Osteocyte (in vitro differentiated cells): ENCODE measurements at regions not wholly inside any gene's neighbourhood (a gene's known extent, or its start where the extent isn't known, plus 50 kb on each side); places are given as distances from the start of the nearest gene placed in this dataset.

Experiments used
- DNase-seq: peaks from one replicate; pipeline ENCODE4 v3.0.0; 2021; ENCODE audit warnings: mixed read lengths; ENCODE audit not compliant: unreplicated experiment; ENCODE audit errors: extremely low spot score
- H3K27ac Mint-ChIP-seq: one replicate; pipeline ENCODE4 v1.8.0; 2021; ENCODE audit warnings: mild to moderate bottlenecking, mixed read lengths; ENCODE audit not compliant: unreplicated experiment
- H3K27me3 Mint-ChIP-seq: one replicate; pipeline ENCODE4 v1.8.0; 2021; ENCODE audit warnings: mixed read lengths; ENCODE audit not compliant: unreplicated experiment
- H3K36me3 Mint-ChIP-seq: one replicate; pipeline ENCODE4 v1.8.0; 2021; ENCODE audit warnings: mixed read lengths; ENCODE audit not compliant: unreplicated experiment
- H3K4me1 Mint-ChIP-seq: one replicate; pipeline ENCODE4 v1.8.0; 2021; ENCODE audit warnings: mixed read lengths; ENCODE audit not compliant: unreplicated experiment
- H3K4me3 Mint-ChIP-seq: one replicate; pipeline ENCODE4 v1.8.0; 2021; ENCODE audit warnings: mild to moderate bottlenecking, moderate library complexity, mixed read lengths; ENCODE audit not compliant: unreplicated experiment
- H3K9me3 Mint-ChIP-seq: one replicate; pipeline ENCODE4 v1.8.0; 2021; ENCODE audit warnings: mixed read lengths; ENCODE audit not compliant: unreplicated experiment
- TF ChIP-seq, protein P1 (sequence below): fragments of 200-600 bp; sonication (generic); IDR thresholded peaks from 2 replicates; pipeline ENCODE4 v1.5.0; 2021; ENCODE audit warnings: antibody characterized with exemption, mild to moderate bottlenecking, moderate library complexity

DNA sequence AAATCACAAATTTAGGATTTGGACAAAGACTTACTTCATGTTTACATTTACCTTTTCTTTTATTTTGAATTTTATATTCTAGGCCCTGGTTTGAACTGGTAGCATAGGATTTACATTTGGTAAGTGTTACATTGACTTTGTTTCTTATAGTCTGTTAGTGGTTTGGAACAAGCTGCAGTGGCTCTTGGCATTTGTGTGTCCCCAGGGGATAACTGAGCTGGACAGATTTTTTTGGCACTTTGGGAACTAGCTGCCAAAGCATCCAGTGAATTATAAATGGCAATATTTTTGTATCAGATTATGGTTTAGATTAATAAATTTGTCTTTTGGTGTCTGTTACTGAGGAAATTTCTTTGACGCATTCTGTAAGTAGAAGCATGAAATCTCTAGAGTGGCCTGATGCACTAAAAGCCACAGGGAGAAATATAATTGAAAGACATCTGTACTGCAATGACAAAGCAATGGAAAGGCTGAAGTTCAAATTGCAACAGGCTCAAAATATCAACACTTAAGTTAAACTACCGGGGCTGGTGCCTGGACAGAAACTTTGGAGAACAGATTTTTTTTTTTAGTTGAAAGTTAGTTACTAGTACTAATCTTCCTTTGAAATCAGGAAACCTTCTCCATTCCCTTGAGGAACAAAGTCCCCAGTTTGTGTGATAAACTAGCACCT lies 107.6 kb upstream of the PLCXD3 start:
- Mint-ChIP-seq H3K27me3 (peaks cover 2% of the 10 kb centered on the region), H3K4me1 (no peaks in the 10 kb centered on the region), H3K36me3 (no peaks in the 10 kb centered on the region), H3K9me3 (no peaks in the 10 kb centered on the region), H3K27ac (no peak overlapping the region), H3K4me3 (no peak overlapping the region)
- TF ChIP-seq, protein P1, sequence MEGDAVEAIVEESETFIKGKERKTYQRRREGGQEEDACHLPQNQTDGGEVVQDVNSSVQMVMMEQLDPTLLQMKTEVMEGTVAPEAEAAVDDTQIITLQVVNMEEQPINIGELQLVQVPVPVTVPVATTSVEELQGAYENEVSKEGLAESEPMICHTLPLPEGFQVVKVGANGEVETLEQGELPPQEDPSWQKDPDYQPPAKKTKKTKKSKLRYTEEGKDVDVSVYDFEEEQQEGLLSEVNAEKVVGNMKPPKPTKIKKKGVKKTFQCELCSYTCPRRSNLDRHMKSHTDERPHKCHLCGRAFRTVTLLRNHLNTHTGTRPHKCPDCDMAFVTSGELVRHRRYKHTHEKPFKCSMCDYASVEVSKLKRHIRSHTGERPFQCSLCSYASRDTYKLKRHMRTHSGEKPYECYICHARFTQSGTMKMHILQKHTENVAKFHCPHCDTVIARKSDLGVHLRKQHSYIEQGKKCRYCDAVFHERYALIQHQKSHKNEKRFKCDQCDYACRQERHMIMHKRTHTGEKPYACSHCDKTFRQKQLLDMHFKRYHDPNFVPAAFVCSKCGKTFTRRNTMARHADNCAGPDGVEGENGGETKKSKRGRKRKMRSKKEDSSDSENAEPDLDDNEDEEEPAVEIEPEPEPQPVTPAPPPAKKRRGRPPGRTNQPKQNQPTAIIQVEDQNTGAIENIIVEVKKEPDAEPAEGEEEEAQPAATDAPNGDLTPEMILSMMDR: no peak
- DNase-seq: no peak

DNA sequence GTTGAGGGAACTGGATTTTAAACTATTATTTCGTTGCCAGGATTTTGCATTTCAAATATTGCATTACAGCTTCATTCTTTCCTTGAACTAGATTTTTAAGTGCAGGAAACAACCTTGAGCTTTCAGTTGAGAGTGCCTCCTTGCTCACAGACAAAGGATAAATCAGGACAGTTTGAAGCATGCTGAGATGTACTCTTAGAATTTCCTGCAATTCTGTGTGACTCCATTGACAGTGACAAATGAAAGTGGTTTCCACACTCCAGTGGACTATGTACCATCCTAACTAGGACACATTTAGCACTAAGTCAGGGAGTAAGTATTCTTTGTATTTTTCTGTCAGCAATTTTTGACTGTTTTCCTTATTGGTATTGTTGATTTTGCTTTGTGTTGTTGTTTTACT lies 100.0 kb upstream of the PLCXD3 start:
- H3K27me3 Mint-ChIP-seq: no peaks in the 10 kb centered on the region
- no peaks in the 10 kb centered on the region for H3K36me3 Mint-ChIP-seq
- no peak overlapping the region for H3K4me3 Mint-ChIP-seq
- no peak for DNase-seq
- H3K4me1 Mint-ChIP-seq: no peaks in the 10 kb centered on the region
- TF ChIP-seq, protein P1: no peak
- H3K27ac Mint-ChIP-seq: no peak overlapping the region
- no peaks in the 10 kb centered on the region for H3K9me3 Mint-ChIP-seq

DNA sequence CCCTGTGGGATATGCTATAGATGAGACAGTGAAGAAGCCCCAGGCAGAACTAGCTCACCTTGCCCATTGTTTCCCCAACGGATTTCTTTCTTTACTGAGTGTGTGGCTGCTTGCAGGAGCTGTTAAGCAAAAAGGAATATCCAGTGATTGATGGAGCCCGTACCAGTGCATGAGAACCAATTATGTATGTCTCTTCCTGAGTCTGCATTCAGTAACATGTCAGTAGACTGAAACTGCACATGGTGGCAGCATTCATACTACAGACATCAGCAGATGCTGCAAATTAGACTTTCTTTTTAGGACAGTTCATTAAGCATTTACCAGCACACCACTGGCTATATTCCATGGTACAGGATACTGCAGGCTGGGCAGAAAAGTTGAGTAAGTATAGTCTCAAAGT lies 90.3 kb upstream of the PLCXD3 start:
- Mint-ChIP-seq H3K9me3 (no peaks in the 10 kb centered on the region), H3K4me3 (no peak overlapping the region), H3K36me3 (no peaks in the 10 kb centered on the region), H3K4me1 (no peaks in the 10 kb centered on the region), H3K27me3 (no peaks in the 10 kb centered on the region), H3K27ac (no peak overlapping the region)
- no peak for DNase-seq
- TF ChIP-seq, protein P1: no peak

DNA sequence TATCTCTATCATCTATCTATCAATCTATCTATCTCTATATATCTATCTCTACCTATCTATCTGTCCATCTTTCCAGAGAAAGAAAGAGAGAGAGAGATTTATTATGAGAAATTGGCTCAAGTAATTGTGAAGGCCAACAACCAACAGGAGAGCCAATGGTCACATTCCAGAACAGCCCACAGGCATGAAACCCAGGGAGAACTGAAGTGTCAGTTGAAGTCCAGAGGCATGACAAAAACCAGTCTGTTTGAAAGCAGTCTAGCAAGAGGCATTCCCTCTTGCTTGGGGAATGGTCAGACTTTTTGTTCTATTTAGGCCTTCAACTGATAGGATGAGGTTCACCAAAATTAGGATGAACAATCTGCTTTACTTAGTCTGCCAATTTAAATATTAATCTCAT lies 87.6 kb upstream of the PLCXD3 start:
- no peak overlapping the region for H3K27ac Mint-ChIP-seq

DNA sequence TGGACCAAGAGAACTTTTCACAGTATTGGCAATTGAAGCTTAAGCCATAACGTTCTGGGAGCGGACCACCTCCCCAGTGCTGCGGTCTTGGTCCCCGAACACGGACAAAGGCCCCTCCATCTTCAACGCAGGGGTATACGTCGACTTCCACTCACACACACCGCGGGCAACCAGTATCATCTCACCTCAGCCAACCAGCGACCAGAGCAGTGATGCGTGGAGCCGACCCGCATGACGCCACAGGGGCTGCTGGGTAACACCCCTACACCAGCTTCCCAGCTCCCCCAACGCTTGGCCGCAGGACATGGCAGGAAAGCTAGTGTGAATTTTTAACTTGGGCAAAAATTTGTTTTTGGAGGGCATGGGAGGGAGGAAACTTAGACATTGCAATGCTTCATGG lies 77.3 kb upstream of the PLCXD3 start:
- H3K27me3 Mint-ChIP-seq: peaks cover 3% of the 10 kb centered on the region
- H3K9me3 Mint-ChIP-seq: no peaks in the 10 kb centered on the region
- H3K4me3 Mint-ChIP-seq: no peak overlapping the region

More for the DNA sequence above, 87.6 kb upstream of the PLCXD3 start:
- H3K27me3 Mint-ChIP-seq: no peaks in the 10 kb centered on the region
- H3K36me3 Mint-ChIP-seq: no peaks in the 10 kb centered on the region
- TF ChIP-seq, protein P1: no peak
- H3K4me3 Mint-ChIP-seq: no peak overlapping the region
- peaks cover 3% of the 10 kb centered on the region for H3K9me3 Mint-ChIP-seq
- DNase-seq: no peak
- no peaks in the 10 kb centered on the region for H3K4me1 Mint-ChIP-seq

More for the DNA sequence above, 77.3 kb upstream of the PLCXD3 start:
- DNase-seq: no peak
- Mint-ChIP-seq H3K27ac (no peak overlapping the region), H3K36me3 (no peaks in the 10 kb centered on the region), H3K4me1 (no peaks in the 10 kb centered on the region)
- TF ChIP-seq, protein P1: no peak
